ENCODE measurements at regions not wholly inside any gene's neighbourhood (a gene's known extent, or its start where the extent isn't known, plus 50 kb on each side); places are given as distances from the start of the nearest gene placed in this dataset.

DNA sequence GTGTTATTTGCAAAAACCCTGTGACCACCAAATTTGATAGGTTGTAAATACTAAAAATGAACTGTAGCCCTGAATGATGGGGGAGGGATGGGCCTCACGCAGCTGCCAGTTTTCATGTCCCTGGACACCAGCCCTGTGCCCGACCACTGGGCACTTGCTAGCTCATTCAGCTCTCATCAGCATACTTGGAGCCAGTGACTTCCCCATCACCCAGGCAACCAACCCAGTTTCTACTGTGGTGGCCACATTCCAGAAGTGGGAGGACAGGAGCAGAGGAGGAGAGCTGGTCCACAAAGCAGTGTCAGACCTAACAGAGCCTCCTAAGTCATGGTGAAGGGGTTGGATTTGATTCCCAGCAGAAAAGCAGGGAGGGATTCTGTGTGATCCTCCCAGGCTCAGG lies 128.2 kb downstream of the CPEB2 start:
- DNase-seq (ENCODE audit: extremely low read depth, low read depth): no peak

DNA sequence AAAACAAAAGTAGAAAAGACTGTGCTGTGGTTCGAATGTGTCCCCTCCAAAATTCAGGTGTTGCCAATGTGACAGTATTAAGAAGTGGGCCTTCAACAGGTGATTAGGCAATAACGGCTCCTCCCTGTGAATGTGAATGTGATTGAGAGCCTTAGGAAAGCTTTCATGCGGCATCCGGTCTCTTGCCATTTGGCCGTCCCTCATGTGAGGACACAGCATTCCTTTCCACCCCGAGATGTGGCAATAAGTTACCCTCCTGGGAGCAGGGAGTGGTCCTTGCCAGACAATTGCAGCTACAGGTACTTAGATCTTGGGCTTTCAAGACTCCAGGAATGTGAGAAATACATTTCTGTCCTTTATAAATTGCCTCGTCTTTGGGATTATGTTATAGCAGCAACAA lies 129.3 kb downstream of the CPEB2 start:
- DNase-seq (ENCODE audit: extremely low read depth, low read depth): peak; percentile 11

DNA sequence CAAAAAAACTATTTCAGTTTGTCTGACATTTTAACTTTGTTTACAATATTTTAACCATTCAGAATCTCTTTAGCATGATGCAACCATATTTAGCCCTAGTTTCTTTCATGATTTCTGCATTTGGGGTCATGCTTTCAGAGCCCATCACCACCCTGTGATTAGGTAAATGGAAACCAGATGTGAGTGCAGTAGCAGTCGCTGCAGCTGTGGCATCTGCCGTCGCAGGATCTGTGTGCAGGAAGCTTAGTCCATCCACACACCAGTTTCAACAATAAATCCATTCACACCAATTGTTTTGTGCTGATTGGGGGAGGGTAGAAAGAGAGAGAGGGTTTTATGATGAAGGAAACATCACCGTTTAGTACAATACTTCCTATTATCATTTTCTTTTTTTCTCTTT lies 130.5 kb downstream of the CPEB2 start:
- no peak for DNase-seq (ENCODE audit: extremely low read depth, low read depth)

DNA sequence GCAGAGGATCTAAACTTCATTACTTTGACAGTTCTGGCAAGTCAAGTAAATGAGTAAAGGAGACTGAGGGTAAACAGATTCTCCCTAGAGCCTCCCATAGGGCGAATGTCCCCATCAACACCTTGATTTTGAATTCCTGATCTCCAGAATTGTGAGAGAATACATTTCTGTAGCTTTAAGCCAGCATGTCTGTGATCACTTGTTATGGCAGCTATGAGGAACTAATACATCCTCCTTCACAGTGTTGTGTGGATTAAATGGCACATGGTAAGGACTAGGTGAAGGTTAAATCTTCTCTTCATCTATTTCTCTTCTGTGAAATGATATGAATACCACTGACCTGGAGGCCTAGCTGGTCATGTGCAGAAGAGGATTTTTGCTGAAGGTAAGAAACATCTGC lies 137.3 kb downstream of the CPEB2 start:
- no peak for DNase-seq (ENCODE audit: extremely low read depth, low read depth)

DNA sequence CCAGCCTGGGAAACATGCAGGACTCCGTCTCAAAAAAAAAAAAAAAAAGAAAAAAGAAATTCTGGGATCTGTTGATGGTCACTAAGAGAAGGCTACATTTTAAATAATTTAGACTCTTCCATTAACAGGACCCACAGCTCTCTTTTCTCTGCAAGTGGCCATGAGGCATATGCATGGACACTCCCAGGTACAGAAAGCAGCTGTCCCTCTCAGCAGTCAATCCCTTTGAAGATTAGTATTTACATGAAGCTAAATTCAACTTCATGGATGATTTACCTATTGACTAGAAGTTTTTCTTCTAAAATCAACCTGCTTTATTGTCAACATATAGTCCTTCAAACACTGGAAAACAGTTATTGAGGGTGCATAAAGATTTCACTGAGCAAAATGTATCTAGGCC lies 139.9 kb downstream of the CPEB2 start:
- DNase-seq (ENCODE audit: extremely low read depth, low read depth): no peak

DNA sequence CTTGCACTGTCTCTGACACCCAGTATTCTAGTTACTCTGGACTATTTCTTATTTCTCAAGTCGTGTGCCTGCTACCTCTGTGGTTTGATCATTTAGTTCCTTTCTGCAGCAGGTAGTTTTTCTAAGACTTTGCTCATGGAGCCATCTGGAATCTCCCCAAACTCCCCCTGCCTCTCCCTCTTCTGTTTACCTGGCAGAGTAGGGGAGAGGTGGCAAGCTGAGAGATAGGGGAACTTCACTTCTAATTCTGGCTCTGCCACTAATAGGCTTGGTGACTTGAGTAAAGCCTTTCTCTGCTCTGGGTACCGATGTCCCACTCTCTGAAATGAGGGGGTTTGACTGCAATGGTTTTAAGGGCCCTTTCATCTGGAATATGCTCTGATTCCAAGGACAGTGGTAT lies 141.3 kb downstream of the CPEB2 start:
- DNase-seq (ENCODE audit: extremely low read depth, low read depth): no peak

DNA sequence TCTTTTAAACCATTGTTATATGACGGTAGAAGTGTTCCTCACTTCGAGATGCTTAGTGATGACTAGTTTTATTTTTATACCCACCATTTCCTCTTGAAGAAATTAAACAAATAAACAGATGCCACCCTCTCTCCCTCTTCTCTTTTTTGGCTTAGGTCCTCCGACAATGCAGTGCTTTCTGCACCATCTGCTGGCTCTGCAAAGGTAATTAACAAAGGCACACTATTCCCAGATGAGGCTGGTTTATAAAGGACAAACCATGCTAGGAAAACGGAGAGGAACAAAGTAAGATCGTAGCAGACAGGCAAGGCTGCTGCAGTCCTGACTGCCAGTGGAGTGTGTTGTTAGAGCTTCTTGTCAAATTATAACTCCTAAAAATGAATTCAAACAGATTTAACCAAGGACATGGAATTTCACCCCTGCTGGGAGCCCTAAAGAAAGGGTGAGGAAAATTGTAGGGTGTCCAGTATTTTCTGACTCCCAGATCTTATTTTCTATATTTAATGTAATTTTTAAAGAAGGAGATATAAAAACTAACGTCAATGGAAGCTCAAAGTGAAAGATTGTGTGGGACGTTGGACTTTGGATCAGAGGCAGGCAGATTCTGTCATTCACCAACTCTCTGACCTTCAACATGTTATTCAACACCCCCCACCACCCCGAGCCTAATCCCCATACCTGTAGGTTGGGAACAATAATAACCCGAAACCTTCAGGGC lies 142.1 kb downstream of the CPEB2 start:
- DNase-seq (ENCODE audit: extremely low read depth, low read depth): no peak

DNA sequence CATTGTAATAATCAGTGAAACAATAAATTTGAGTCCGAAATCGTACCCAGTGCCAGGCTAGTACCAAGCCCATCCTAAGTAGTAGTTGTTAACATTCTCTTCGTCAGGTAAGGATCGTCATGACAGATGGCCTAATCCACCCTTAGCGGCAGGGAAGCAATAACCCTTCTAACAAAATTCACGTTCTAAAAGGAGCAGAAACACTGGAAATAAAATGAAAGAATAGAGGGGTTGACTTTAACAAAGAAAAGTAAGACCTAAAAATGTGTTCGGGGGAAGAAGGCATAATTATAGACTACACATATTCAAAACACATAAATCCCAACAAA lies 142.7 kb downstream of the CPEB2 start:
- no peak for DNase-seq (ENCODE audit: extremely low read depth, low read depth)

DNA sequence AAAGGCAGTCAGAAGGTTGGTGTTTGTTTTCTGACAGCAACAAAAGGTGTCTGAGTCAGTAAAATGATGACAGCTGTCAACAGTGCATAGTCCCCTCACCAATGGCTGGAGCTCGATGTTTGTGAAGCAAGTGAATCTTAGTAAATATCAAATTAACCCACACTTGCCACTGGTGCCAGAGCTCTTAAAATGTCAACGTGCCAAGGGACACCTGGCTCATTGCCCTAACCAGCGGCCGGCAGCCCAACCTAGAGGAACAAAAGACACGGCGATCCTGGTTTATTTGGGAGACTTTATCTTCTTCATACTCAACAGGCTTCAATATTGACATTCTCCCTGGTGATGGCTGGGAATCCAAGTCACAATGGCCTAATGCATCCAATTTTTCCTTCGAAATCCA lies 143.4 kb downstream of the CPEB2 start:
- DNase-seq (ENCODE audit: extremely low read depth, low read depth): no peak

DNA sequence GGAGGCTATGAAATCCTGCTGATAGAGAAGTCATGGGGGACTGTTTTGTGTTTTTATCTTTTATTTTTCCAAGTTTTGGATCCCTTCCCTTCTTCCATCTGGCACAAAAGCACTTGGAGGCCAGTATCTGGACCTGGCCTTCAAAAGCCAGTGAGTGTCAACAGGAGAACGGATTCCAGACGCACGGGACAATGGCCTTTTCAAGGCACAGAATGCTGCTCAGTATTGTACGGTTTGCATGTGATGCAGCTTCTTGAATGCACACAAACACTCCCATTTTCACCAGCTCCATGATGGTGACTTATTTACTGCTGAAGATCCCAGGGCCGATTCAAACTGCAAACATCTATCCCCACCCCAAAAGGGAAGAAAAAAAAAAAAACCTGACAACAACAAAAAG lies 145.4 kb downstream of the CPEB2 start:
- no peak for DNase-seq (ENCODE audit: extremely low read depth, low read depth)

DNA sequence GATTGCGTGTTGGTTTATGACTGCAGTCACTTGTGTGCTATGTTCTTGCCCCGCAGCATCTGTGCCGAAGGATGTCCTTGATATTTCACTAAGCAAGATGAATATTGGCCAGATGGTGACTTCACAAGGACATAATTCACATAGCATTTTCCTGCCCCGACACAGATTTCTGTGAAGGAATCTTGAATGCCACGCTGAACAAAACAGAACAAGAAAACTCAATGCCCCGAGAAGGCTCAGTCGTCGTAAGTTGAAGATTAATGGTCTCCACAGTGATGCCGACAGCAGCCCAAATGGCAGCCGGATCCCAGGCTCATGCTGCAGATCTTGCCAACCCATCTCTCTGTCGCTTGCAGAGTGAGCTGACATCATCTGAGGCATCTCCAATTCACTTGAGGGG lies 145.9 kb downstream of the CPEB2 start:
- no peak for DNase-seq (ENCODE audit: extremely low read depth, low read depth)

DNA sequence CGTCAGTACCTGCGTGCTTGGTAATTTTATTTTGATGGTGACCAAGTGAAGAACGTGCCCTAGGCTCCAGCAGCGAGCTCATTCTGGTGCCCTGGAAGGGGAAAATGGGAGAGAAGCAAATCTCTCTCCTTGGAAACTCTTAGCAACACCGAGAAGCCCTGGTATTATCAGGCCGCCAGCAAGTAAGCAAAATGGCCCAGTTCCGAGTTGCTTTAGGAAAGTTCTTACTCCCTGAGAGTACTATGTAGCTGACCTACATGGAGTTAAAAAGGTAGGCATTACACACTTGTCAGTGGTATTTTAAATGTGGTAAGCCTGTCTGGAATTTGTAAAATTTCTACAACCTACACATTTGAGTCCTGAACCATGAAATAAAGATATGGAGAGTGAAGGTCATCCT lies 146.4 kb downstream of the CPEB2 start:
- no peak for DNase-seq (ENCODE audit: extremely low read depth, low read depth)

DNA sequence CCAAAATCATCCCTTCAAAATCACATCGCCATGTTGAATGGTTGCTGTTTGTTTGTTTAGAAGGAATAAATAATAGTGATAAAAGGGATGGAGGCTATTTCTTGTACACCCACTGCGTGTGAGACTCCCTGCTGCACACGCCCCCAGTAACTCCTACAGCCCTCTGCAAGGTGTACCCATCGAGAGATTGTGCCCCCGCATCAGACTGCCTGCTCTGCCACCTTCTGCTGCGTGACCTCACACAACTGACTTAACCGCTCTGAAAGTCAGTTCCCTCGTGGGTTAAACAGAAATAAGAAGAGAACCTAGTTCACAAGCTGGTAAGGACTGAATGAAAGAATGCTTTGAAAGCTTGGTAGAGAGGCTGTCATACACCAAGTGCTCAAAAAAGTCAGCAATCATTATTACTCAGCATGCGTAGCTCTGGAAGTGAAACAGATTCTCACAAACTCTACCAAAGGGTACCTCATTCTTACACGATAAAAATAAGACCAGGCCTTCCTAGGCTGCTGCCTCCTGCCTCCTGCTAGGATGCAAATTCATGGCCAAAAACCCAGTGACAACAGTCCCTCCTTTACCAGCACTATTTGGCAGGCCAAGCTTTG lies 147.1 kb downstream of the CPEB2 start:
- DNase-seq (ENCODE audit: extremely low read depth, low read depth): peak; percentile 14

DNA sequence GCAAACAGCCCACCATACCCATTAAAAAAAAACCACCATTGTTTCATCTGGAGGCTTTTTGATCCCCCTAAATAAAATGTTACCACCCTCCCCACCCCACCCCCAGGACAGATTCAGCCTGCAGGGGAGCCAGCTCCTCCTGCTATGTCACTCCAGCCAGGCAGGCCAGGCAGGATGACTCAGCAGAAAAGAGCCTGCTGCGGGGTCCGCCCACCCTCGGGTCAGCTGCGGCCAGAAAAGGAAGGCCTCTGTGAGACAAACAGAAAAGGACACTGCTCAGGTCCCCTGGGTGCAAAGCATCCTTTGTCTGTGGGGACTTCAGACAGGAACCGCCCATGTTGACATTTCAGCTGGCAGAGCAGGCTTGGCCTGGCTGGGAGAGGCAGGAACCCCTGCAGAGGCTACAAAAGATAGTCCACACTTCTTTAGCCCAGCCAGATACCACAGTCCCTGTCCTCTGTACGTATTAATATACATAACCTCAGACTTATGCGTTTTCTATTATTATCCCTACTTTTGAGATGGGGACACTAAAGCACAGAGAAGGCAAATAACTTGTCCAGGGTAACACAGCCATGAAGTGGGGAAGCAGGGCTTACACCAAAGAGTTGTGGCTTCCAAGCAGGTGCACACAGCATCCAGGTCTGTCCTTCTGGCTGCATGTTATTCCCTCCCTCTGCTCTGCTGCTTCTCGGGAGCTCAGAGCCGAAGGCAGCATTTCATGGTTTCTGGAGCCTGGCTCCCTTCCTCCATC lies 147.7 kb downstream of the CPEB2 start:
- peak; percentile 84 for DNase-seq (ENCODE audit: extremely low read depth, low read depth)

DNA sequence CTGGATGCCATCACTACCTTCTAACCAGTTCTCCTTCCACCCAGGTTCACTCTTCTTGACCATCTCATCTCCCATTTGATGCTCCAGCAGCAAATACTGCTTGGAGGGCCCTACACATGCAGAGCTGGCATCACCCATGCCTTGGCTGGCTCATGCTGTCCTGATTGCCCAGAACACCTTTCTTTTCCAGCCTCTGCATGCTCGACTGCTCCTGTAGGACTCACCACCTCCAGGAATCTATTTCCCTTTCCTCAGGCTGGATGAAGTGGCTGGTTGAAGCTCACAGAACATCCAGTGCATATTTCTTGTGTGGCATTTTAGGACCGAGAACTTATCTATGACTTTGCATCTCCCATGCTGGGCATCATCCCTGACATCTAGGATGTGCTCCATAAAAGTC lies 148.3 kb downstream of the CPEB2 start:
- DNase-seq (ENCODE audit: extremely low read depth, low read depth): no peak

DNA sequence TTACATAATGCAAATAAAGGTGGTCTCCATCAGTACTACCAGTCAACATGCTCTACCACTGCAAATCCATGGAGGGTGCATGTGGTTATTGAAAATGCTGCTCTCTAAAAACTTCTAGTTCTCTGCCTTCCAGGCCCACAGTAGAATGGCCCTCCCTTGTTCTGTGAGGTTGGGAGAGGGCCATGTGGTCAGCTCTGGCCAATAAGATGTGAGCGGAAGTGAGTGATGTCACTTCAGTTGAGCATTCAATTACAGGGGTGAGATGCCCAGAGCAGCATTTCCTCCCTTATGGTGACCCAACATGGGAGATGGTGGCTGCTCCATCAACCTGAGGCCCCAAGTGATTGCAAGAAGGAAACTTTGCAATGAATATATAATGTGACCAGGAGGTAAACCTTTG lies 148.8 kb downstream of the CPEB2 start:
- DNase-seq (ENCODE audit: extremely low read depth, low read depth): no peak

DNA sequence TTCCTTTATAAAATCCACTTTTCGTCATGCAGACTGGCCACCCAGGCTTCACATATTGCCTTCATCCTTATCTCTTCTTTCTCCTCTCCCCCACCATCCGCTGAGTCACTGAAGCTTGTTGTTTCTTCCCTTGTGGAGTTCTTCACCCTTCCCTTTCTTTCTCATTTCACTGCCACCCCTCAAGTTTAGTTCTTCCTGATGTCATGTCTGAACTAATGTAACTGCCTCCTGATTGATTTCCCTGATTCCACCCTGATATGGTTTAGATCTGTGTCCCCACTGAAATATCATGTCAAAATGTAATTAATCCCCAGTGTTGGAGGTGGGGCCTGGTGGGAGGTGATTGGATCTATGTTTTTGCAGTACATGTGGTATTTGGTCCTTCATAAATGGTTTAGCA lies 151.4 kb downstream of the CPEB2 start:
- no peak for DNase-seq (ENCODE audit: extremely low read depth, low read depth)

DNA sequence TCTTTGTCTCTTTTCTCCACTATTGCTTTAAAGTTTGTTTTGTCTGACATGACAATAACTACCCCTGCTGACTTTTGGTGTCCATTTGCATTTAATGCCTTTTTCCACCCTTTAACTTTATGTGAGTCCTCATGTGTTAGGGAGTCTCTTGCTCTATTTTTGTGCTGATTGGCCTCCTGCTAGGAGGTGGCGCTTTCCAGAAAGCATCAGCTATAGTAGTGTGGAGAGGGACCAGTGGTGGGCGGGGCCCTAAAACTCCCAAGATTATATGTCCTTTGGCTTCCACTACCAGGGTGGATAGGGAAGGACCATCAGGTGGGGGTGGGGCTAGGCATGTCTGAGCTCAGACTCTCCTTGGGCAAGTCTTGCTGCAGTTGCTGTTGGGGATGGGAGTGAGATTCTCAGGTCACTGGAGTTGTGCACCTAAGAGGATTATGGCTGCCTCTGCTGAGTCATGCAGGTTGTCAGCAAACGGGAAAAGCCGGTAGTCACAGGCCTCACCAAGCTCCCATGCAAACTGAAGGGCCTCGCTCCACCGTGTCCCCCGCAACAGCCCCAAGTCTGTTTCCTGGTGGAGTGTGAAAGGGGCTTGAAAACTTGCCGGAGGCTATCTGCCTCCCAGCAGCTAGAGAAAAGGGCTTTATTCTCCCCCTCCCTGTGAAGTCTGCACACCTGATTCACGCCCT lies 156.3 kb downstream of the CPEB2 start:
- DNase-seq (ENCODE audit: extremely low read depth, low read depth): no peak

DNA sequence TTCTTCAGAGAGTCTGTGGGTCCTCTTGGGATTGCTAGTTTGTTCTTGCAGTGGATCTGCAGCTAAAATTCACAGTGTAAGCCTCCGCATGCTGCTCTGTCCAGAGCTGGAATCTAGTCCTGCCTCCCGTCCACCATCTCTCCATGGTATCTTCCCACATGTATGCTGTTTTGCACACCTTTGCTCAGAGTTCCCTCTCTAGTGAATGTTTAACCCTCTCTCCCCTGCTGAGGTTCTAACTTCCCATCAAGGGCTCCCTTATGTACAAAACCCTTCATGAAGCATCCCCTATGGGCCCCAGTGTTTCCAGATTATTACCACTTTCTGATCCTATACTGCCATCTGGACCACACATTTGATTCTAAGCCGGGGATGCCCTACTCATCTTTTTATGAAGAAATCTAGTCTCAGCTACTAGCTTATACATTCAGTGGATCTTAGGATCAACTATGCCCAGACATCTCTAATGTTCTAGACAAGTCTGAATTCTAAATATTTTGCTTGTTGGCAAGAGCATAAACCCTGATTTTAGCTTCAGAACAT lies 157.3 kb downstream of the CPEB2 start:
- DNase-seq (ENCODE audit: extremely low read depth, low read depth): no peak

DNA sequence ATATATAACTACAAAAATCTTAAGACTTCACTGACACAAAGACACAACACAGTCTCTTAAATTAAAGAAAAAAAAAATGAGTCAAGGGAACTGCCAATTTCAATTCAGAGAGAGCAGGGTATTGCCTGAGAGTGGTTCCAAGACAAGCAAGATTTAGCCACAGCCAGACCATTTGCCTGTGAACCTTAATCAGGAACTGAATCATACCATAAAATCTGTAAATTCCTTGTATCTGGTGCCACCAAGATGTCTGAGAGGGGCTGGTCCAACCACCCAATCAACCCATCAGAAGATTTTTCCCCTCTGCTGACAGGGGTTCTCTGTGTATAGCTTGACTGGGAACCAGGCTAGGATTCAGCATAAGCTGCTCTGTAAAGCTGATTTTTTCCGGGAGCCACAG lies 159.2 kb downstream of the CPEB2 start:
- no peak for DNase-seq (ENCODE audit: extremely low read depth, low read depth)

DNA sequence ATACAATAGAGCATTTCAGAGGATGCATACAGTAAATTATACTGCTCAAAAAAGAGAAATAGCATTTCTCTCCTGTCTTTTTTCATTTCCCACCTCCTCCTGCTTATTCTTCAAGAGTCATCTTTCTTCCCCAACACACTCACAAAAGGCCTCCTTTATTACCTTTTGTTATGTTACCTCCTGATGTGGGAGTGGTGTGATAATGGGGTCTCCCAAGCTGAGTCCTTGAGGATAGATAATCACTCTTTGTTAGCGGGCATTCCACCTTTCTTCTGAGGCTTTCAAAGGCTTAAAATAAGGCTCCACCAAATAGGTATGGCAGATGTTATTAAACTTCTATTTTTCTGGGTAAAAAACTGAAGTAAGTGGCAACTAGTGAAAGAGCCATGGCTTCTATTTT lies 159.8 kb downstream of the CPEB2 start:
- DNase-seq (ENCODE audit: extremely low read depth, low read depth): no peak

Data from NCI-H460 (cell line).